ENCODE measurements at regions not wholly inside any gene's neighbourhood (a gene's known extent, or its start where the extent isn't known, plus 50 kb on each side); places are given as distances from the start of the nearest gene placed in this dataset.

- TF ChIP-seq CTCF (optimal IDR thresholded peaks at IDR 0.05 in 1 of 3, IDR thresholded peaks at IDR 0.05 in 1 of 3, conservative IDR thresholded peaks at IDR 0.05 in 1 of 3; ENCODE audit: extremely low read depth in 1 of 3, insufficient read depth in 2 of 3, low read length in 3 of 3) (no peak), EZH2 (IDR thresholded peaks at IDR 0.05; ENCODE audit: low read length) (no peak)
Measured at GRCh38 chr3:103862415-103862814, 1427.6 kb downstream of the ZPLD1 start.
